IMR-90 (cell line): ENCODE measurements at regions not wholly inside any gene's neighbourhood (a gene's known extent, or its start where the extent isn't known, plus 50 kb on each side); places are given as distances from the start of the nearest gene placed in this dataset.

Source experiments
- ATAC-seq: fragments of 200-7000 bp; cut with Tn5 transposase; 2 replicates; pipeline ENCODE4 v1.9.1; 2020; ENCODE audit warnings: low read depth, mild to moderate bottlenecking, moderate library complexity
- BruUV-seq: library from RNA; stranded (reverse); fragments of 400-500 nt; replicated peaks from 2 replicates; lab custom pipeline; 2021; lab: Mats Ljungman, UMichigan
- CTCF ChIA-PET: fragments of 300-600 bp; formaldehyde crosslinking; extraction: SDS; loops from one replicate; lab custom pipeline; 2021; ENCODE audit warnings: antibody characterized with exemption; lab: Yijun Ruan, JAX
- POLR2A ChIA-PET: fragments of 300-600 bp; sonication (Branson Sonifier 250); formaldehyde crosslinking; loops from one replicate; lab custom pipeline; 2022; ENCODE audit warnings: antibody characterized with exemption; ENCODE audit not compliant: unreplicated experiment; lab: Charles Lee
- DNase-seq: peaks from one replicate; pipeline ENCODE4 v3.0.0; 2013
- H2AFZ ChIP-seq: replicated peaks from 2 replicates; pipeline ENCODE3; 2013; ENCODE audit warnings: low read length, mild to moderate bottlenecking; ENCODE audit not compliant: poor library complexity
- H2AK5ac ChIP-seq: 2 replicates; pipeline ENCODE4 v1.6.1; 2013; ENCODE audit warnings: low read depth, low read length, inconsistent platforms
- H2AK9ac ChIP-seq: replicated peaks from 2 replicates; pipeline ENCODE3; 2013; ENCODE audit warnings: mild to moderate bottlenecking, low read depth, low read length, moderate library complexity; ENCODE audit not compliant: poor library complexity
- H2BK120ac ChIP-seq: 2 replicates; pipeline ENCODE4 v1.6.1; 2013; ENCODE audit warnings: low read depth, low read length, inconsistent platforms
- H2BK15ac ChIP-seq: 3 replicates; pipeline ENCODE4 v1.6.1; 2013; ENCODE audit warnings: low read depth, low read length, inconsistent platforms
- H2BK20ac ChIP-seq: 2 replicates; pipeline ENCODE4 v1.6.1; 2013; ENCODE audit warnings: low read depth, mild to moderate bottlenecking, inconsistent platforms, low read length, moderate library complexity
- H2BK5ac ChIP-seq: 2 replicates; pipeline ENCODE4 v1.6.1; 2013; ENCODE audit warnings: mild to moderate bottlenecking, low read depth, low read length, inconsistent platforms; ENCODE audit not compliant: poor library complexity, severe bottlenecking
- H3K14ac ChIP-seq: replicated peaks from 2 replicates; pipeline ENCODE4 v1.6.1; 2013; ENCODE audit warnings: low read depth, low read length, inconsistent platforms
- H3K18ac ChIP-seq: 2 replicates; pipeline ENCODE4 v1.6.1; 2013; ENCODE audit warnings: low read depth, low read length, control low read depth
- H3K23ac ChIP-seq: 2 replicates; pipeline ENCODE4 v1.6.1; 2013; ENCODE audit warnings: low read depth, low read length, inconsistent platforms
- H3K27ac ChIP-seq: 2 replicates; pipeline ENCODE4 v1.5.1; 2013; ENCODE audit warnings: mild to moderate bottlenecking, control low read depth, low read length; ENCODE audit not compliant: insufficient read depth
- H3K27me3 ChIP-seq: 2 replicates; pipeline ENCODE4 v1.6.1; 2013; ENCODE audit warnings: low read length; ENCODE audit not compliant: control insufficient read depth, insufficient read depth
- H3K36me3 ChIP-seq: 2 replicates; pipeline ENCODE4 v1.6.1; 2013; ENCODE audit warnings: low read length, mixed read lengths; ENCODE audit not compliant: control insufficient read depth, insufficient read depth
- H3K4ac ChIP-seq: 2 replicates; pipeline ENCODE4 v1.6.1; 2013; ENCODE audit warnings: low read depth, low read length, inconsistent platforms
- H3K4me1 ChIP-seq: 2 replicates; pipeline ENCODE4 v1.6.1; 2013; ENCODE audit warnings: low read length, mixed read lengths; ENCODE audit not compliant: control insufficient read depth, insufficient read depth
- H3K4me2 ChIP-seq: 2 replicates; pipeline ENCODE4 v1.6.1; 2013; ENCODE audit warnings: low read depth, mild to moderate bottlenecking, control low read depth, low read length, moderate library complexity
- H3K4me3 ChIP-seq: 2 replicates; pipeline ENCODE4 v1.5.1; 2013; ENCODE audit warnings: low read depth, mild to moderate bottlenecking, control low read depth, low read length, moderate library complexity; ENCODE audit not compliant: insufficient read depth
- H3K56ac ChIP-seq: 2 replicates; pipeline ENCODE4 v1.6.1; 2013; ENCODE audit warnings: low read length, inconsistent platforms; ENCODE audit not compliant: insufficient read depth; ENCODE audit errors: extremely low read depth
- H3K79me1 ChIP-seq, 2 experiments: 2 replicates each; pipeline ENCODE4 v1.6.1; 2013; ENCODE audit warnings: low read length in 2 of 2, inconsistent platforms in 1 of 2, low read depth in 1 of 2
- H3K9ac ChIP-seq: 2 replicates; pipeline ENCODE4 v1.6.1; 2013; ENCODE audit warnings: low read depth, low read length, control low read depth
- H3K9me1 ChIP-seq: 2 replicates; pipeline ENCODE4 v1.6.1; 2013; ENCODE audit warnings: low read length, inconsistent platforms; ENCODE audit not compliant: insufficient read depth
- H3K9me3 ChIP-seq: 2 replicates; pipeline ENCODE4 v1.6.1; 2013; ENCODE audit warnings: low read length; ENCODE audit not compliant: control insufficient read depth, insufficient read depth
- H4K20me1 ChIP-seq: 2 replicates; pipeline ENCODE4 v1.6.1; 2013; ENCODE audit warnings: low read length, inconsistent platforms; ENCODE audit not compliant: insufficient read depth
- H4K5ac ChIP-seq: 2 replicates; pipeline ENCODE4 v1.6.1; 2013; ENCODE audit warnings: mild to moderate bottlenecking, low read depth, low read length, control low read depth
- H4K8ac ChIP-seq, 2 experiments: 2 replicates each; pipeline ENCODE4 v1.6.1; 2013; ENCODE audit warnings: low read depth in 2 of 2, low read length in 2 of 2, control low read depth in 1 of 2, inconsistent platforms in 1 of 2
- H4K91ac ChIP-seq: 2 replicates; pipeline ENCODE4 v1.6.1; 2013; ENCODE audit warnings: low read depth, low read length, inconsistent platforms; ENCODE audit not compliant: insufficient read depth
- WGBS, 2 experiments: methylation state at CpG; one replicate each; pipeline versions ENCODE4 v1.1.5 to v1.1.7; 2013; ENCODE audit warnings: missing lambda C conversion rate in 2 of 2; ENCODE audit not compliant: insufficient read length in 1 of 2; ENCODE audit errors: extremely low coverage in 2 of 2; 5-methylcytosine and 5-hydroxymethylcytosine counted together
- dilution Hi-C: fragments of 300-500 bp; cut with HindIII; formaldehyde crosslinking; loops from one replicate; pipeline ENCODE4 v1.14.3; 2018; ENCODE audit warnings: low sequenced_read_pairs; ENCODE audit not compliant: unreplicated experiment
- in situ Hi-C: fragments of 300-500 bp; cut with MboI; formaldehyde crosslinking; loops from 3 replicates; pipeline ENCODE4 v1.14.3; 2019; ENCODE audit warnings: low sequenced_read_pairs, inconsistent platforms, mixed read lengths
- intact Hi-C: fragments of 100-400 bp; cut with micrococcal nuclease; formaldehyde crosslinking; loops from 2 replicates; pipeline ENCODE4 v1.10.0; 2022
- TF ChIP-seq, protein P1 (sequence below): conservative IDR thresholded peaks from 2 replicates; pipeline ENCODE4 v1.5.1; 2012; ENCODE audit warnings: mild to moderate bottlenecking, low read depth, low read length, improper control_type of control experiment

DNA sequence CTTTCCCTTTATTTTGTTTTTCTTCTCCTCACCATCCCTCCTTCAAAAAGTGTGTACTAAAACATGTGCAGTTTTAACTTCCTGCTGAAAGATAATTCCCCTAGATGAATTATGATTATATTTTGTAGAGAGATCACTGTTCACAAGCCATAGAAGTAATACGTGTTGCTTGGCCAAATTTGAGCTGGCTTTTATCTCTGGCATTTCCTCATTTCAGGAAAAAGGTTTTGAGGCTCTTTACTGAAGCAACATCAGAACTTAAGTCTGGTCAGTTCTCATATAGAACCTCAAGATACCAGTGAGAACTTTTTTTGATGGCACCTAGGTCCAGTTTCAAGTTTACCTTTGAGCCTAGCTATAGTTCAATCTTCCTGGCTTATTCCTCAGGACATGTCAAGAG, 463.3 kb downstream of the INHBA start:
- H3K27me3 ChIP-seq, result no peaks in the 10 kb centered on the region
- no peak overlapping the region for H3K4ac ChIP-seq
- H3K9me1 ChIP-seq, result no peaks in the 10 kb centered on the region
- in situ Hi-C loops (no loop called here), intact Hi-C loops (no loop called here), dilution Hi-C loops (no loop called here)
- H3K79me1 ChIP-seq, result no peaks in the 10 kb centered on the region
- no peaks in the 10 kb centered on the region for H3K9me3 ChIP-seq
- H3K4me1 ChIP-seq, result peaks cover 6% of the 10 kb centered on the region
- no peak overlapping the region for H3K56ac ChIP-seq
- H4K91ac ChIP-seq, result no peak overlapping the region
- CTCF ChIA-PET, result interaction anchor here (1.1 kb wide), 1 partner anchor 17 kb away, joined by 4 read pairs; no protein-coding TSS in a partner anchor
- peak overlapping the region; percentile 27 for H2BK20ac ChIP-seq
- no peak overlapping the region for H3K27ac ChIP-seq
- POLR2A ChIA-PET, result no interaction called here
- H2BK15ac ChIP-seq, result 0 out of 3 replicates have a peak overlapping the region, but pooled peaks have one; percentile 84
- no peak overlapping the region for H4K5ac ChIP-seq
- no TSS peak for BruUV-seq
- peak overlapping the region; percentile 21 for H2BK5ac ChIP-seq
- no peak overlapping the region for H4K8ac ChIP-seq
- H3K14ac ChIP-seq, result no peak overlapping the region; the same call in 1 of the 2 replicates
- no CpG with 5 or more reads among the region's 1 CpG for WGBS, 2 experiments
- no peak overlapping the region for H2AFZ ChIP-seq
- H3K9ac ChIP-seq, result no peak overlapping the region
- no peak overlapping the region for H3K4me2 ChIP-seq
- no peak overlapping the region for H3K18ac ChIP-seq
- DNase-seq, result no peak
- no peaks in the 10 kb centered on the region for H3K36me3 ChIP-seq
- no peak for ATAC-seq
- TF ChIP-seq, protein P1, sequence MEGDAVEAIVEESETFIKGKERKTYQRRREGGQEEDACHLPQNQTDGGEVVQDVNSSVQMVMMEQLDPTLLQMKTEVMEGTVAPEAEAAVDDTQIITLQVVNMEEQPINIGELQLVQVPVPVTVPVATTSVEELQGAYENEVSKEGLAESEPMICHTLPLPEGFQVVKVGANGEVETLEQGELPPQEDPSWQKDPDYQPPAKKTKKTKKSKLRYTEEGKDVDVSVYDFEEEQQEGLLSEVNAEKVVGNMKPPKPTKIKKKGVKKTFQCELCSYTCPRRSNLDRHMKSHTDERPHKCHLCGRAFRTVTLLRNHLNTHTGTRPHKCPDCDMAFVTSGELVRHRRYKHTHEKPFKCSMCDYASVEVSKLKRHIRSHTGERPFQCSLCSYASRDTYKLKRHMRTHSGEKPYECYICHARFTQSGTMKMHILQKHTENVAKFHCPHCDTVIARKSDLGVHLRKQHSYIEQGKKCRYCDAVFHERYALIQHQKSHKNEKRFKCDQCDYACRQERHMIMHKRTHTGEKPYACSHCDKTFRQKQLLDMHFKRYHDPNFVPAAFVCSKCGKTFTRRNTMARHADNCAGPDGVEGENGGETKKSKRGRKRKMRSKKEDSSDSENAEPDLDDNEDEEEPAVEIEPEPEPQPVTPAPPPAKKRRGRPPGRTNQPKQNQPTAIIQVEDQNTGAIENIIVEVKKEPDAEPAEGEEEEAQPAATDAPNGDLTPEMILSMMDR, result no peak
- no peak overlapping the region for H2AK5ac ChIP-seq
- no peak overlapping the region for H2AK9ac ChIP-seq
- no peaks in the 10 kb centered on the region for H4K20me1 ChIP-seq
- no peak overlapping the region; the same call in 1 of the 2 replicates for H3K23ac ChIP-seq
- H3K4me3 ChIP-seq, result no peak overlapping the region
- H2BK120ac ChIP-seq, result 0 out of 2 replicates have a peak overlapping the region, but pooled peaks have one; percentile 59
